Upper lobe of right lung (tissue), 1 donor: ENCODE measurements at regions not wholly inside any gene's neighbourhood (a gene's known extent, or its start where the extent isn't known, plus 50 kb on each side); places are given as distances from the start of the nearest gene placed in this dataset.

ENCODE experiments used
- ATAC-seq: fragments of 200-7000 bp; cut with Tn5 transposase; one replicate; pipeline ENCODE4 v1.9.1; 2020; ENCODE audit warnings: mild to moderate bottlenecking, moderate library complexity
- DNase-seq: peaks from one replicate; pipeline ENCODE4 v3.0.0-alpha.2; 2020
- H3K27ac ChIP-seq: fragments of 200-600 bp; one replicate; pipeline ENCODE4 v1.8.0; 2022
- H3K27me3 ChIP-seq: fragments of 200-600 bp; one replicate; pipeline ENCODE4 v1.8.0; 2022; ENCODE audit warnings: mild to moderate bottlenecking
- H3K36me3 ChIP-seq: fragments of 200-600 bp; one replicate; pipeline ENCODE4 v1.8.0; 2022
- H3K4me1 ChIP-seq: fragments of 200-600 bp; one replicate; pipeline ENCODE4 v1.8.0; 2022
- H3K4me3 ChIP-seq: fragments of 200-600 bp; one replicate; pipeline ENCODE4 v1.8.0; 2022; ENCODE audit warnings: mild to moderate bottlenecking
- H3K9me3 ChIP-seq: fragments of 200-600 bp; one replicate; pipeline ENCODE4 v1.8.0; 2022
- intact Hi-C: fragments of 100-400 bp; cut with DNase I; formaldehyde crosslinking; loops from one replicate; pipeline ENCODE4 v1.11.0; 2022
- TF ChIP-seq, protein P1 (sequence below): fragments of 200-600 bp; IDR thresholded peaks from one replicate; pipeline ENCODE4 v1.8.0; 2022; ENCODE audit warnings: antibody characterized with exemption
- donor health status: DM: no; HTN: yes; CAD: no; lungs with severe emphysema.

DNA sequence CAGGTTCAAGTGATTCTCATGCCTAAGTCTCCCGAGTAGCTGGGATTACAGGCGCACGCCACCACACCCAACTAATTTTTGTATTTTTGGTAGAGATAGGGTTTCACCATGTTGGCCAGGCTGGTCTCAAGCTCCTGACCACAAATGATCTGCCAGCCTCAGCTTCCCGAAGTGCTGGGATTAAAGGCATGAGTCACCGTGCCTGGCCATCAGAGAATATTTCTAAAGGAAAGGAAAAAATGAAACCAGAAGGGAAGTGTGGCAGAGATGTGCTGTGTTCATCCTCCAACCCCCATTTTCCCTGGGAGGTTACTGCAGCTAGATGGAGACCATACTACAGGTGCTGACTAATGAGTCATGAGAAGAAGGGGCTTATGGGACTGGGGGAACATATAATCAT lies 964.1 kb downstream of the TTLL7 start:
- Histone ChIP-seq H3K36me3 (no peaks in the 10 kb centered on the region), H3K9me3 (no peaks in the 10 kb centered on the region), H3K4me3 (no peak overlapping the region), H3K27ac (no peak overlapping the region), H3K27me3 (no peaks in the 10 kb centered on the region), H3K4me1 (no peaks in the 10 kb centered on the region)
- no peak for DNase-seq
- intact Hi-C loops: no loop called here
- TF ChIP-seq, protein P1, sequence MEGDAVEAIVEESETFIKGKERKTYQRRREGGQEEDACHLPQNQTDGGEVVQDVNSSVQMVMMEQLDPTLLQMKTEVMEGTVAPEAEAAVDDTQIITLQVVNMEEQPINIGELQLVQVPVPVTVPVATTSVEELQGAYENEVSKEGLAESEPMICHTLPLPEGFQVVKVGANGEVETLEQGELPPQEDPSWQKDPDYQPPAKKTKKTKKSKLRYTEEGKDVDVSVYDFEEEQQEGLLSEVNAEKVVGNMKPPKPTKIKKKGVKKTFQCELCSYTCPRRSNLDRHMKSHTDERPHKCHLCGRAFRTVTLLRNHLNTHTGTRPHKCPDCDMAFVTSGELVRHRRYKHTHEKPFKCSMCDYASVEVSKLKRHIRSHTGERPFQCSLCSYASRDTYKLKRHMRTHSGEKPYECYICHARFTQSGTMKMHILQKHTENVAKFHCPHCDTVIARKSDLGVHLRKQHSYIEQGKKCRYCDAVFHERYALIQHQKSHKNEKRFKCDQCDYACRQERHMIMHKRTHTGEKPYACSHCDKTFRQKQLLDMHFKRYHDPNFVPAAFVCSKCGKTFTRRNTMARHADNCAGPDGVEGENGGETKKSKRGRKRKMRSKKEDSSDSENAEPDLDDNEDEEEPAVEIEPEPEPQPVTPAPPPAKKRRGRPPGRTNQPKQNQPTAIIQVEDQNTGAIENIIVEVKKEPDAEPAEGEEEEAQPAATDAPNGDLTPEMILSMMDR: no peak
- no peak for ATAC-seq

DNA sequence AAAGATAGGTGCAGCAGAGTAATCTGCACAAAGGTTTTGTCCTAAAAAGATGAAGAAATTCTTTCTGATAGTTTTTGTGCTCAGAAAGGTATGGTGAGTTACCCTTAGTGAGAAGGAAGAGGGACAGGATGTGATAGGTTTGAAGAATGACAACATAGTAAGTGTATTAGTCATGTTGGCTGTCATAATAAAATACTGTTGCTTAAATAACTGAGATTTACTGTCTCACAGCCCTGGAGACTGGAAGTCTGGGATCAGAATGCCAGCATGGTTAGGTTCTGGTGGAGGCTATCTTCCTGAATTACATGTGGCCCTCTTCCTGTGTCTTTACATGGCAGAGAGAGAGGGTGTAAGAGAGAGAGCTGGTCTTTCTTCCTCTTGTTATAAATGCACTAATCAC lies 965.2 kb downstream of the TTLL7 start:
- intact Hi-C loops: no loop called here
- DNase-seq (no peak), ATAC-seq (no peak)
- H3K4me1 ChIP-seq: no peaks in the 10 kb centered on the region
- no peaks in the 10 kb centered on the region for H3K27me3 ChIP-seq
- H3K9me3 ChIP-seq: no peaks in the 10 kb centered on the region
- H3K36me3 ChIP-seq: no peaks in the 10 kb centered on the region
- no peak overlapping the region for H3K27ac ChIP-seq
- H3K4me3 ChIP-seq: no peak overlapping the region
- TF ChIP-seq, protein P1: no peak

DNA sequence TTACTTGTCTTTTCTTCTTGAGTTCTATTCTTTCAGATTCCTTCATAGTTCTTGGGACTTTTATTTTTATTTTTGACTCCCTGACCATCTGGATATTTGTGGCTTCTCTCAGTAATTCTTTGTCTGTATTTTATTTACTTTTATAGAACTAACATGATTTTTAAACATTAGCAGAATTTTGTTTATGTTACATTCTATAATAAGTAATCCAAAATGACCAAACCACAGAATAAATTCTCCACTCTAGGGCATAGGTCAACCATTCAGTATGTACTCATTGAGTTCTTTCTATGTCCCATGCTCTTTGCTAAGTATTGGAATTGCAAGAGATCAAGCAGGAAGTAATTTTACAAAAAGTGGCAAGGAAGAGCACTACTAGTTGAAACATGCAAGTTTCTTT lies 969.0 kb downstream of the TTLL7 start:
- no peaks in the 10 kb centered on the region for H3K36me3 ChIP-seq
- no peaks in the 10 kb centered on the region for H3K9me3 ChIP-seq
- H3K4me3 ChIP-seq: no peak overlapping the region
- intact Hi-C loops: no loop called here
- TF ChIP-seq, protein P1: no peak
- DNase-seq (no peak), ATAC-seq (no peak)
- no peaks in the 10 kb centered on the region for H3K4me1 ChIP-seq
- H3K27ac ChIP-seq: no peak overlapping the region
- no peaks in the 10 kb centered on the region for H3K27me3 ChIP-seq

DNA sequence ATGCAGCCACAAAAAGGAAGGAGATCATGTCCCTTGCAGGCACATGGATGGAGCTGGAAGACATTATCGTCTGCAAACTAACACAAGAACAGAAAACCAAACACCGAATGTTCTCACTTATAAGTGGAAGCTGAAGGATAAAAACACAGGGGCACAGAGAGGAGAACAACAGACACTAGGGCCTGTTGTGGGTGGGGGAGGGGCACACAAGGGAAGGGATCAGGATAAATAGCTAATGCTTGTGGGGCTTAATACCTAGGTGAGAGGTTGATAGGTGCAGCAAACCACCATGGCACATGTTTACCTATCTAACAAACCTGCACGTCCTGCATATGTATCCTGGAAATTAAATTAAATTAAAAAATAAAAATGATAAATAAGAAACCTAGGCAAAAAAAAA lies 969.9 kb downstream of the TTLL7 start:
- TF ChIP-seq, protein P1: no peak
- ATAC-seq (no peak), DNase-seq (no peak)
- Histone ChIP-seq H3K9me3 (no peaks in the 10 kb centered on the region), H3K27ac (no peak overlapping the region), H3K27me3 (no peaks in the 10 kb centered on the region), H3K36me3 (no peaks in the 10 kb centered on the region), H3K4me1 (no peaks in the 10 kb centered on the region), H3K4me3 (no peak overlapping the region)
- intact Hi-C loops: no loop called here

DNA sequence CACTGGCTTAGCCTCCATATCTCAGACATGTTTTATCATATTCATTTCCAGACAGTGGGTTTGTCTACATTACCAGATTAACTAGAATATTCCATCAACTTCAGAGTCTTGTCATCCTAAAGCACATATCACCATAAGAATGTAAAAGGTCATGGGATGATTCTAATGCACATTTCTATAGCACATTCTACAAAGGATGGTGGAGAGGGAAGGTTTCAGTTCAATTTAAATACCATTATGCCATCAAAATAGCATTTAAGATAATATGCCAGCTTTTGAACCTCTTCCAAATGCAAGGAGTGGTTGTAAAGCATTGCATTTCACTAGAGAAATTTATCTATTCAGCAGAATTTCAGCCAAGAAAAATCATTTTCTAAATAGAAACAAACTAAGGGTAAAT lies 970.5 kb downstream of the TTLL7 start:
- Histone ChIP-seq H3K9me3 (no peaks in the 10 kb centered on the region), H3K27me3 (no peaks in the 10 kb centered on the region), H3K36me3 (no peaks in the 10 kb centered on the region), H3K27ac (no peak overlapping the region), H3K4me1 (no peaks in the 10 kb centered on the region), H3K4me3 (no peak overlapping the region)
- DNase-seq (no peak), ATAC-seq (no peak)
- intact Hi-C loops: no loop called here
- TF ChIP-seq, protein P1: no peak

DNA sequence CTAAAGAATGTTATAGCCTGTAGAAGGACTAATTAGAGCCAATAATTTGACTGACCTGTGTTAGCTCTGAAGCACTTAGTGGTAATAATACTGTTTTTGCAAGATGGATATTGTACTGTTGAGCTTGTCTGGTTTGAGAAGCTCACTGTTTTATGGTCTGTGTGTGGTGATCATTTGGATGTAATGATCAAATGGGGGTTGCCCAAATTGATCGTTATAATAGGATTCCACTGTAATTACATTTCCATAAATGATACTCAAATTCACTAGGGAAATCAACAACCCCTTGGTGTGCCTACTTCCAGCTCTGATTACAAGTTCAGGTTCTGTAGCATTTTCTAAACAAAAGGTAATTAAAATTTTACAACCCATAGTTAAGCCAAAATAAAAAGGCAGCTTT lies 971.4 kb downstream of the TTLL7 start:
- intact Hi-C loops: no loop called here
- no peaks in the 10 kb centered on the region for H3K27me3 ChIP-seq
- no peaks in the 10 kb centered on the region for H3K9me3 ChIP-seq
- H3K36me3 ChIP-seq: no peaks in the 10 kb centered on the region
- TF ChIP-seq, protein P1: no peak
- DNase-seq (no peak), ATAC-seq (no peak)
- no peaks in the 10 kb centered on the region for H3K4me1 ChIP-seq
- H3K4me3 ChIP-seq: no peak overlapping the region
- no peak overlapping the region for H3K27ac ChIP-seq
